ENCODE measurements at regions not wholly inside any gene's neighbourhood (a gene's known extent, or its start where the extent isn't known, plus 50 kb on each side); places are given as distances from the start of the nearest gene placed in this dataset.

DNA sequence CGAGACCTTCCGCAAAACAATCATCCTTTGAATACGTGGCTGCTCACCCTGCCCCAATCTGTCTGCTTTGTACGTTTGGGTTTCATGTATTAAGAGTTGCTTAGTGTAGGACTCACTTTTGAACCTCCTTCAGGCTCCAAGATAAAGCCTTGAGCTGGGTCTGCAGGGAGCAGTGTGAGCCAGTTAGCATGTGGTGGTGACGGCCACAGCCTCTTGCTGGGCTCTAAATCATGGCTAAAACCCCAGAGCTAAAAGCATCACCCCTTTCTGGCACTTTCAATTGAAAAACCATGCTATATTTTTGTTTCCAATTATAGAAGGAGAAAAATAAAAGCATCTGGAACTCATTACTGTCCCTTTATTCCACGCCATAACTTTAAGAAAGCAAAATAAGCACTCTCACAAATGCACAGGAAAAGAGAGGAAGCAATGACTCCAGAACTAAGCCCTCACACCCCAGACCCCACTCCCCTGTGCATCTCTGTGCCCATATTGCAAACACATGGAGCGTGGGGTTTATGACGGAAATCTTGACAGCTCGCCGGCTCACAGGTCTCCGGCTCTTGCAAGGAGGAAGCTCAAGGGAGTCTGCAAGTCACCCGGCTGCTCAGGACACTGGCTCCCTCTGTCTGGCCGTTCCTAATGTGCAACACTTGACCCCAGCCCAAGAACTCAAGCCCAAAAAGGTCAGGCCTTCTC is 135.5 kb downstream of the MIS18A start:
- Histone ChIP-seq H2BK20ac (ENCODE audit: low read depth, low read length, poor library complexity, severe bottlenecking) (no peak overlapping the region), H3K23ac (ENCODE audit: insufficient read length, low read depth, low read length) (no peak overlapping the region), H3K4ac (ENCODE audit: low read depth, low read length) (no peak overlapping the region), H2BK12ac (ENCODE audit: insufficient read length, low read depth, low read length) (no peak overlapping the region), H3K4me2 (ENCODE audit: insufficient read depth, insufficient read length, low read length) (no peak overlapping the region), H3K27ac (ENCODE audit: insufficient read length, low read depth, low read length) (no peak overlapping the region), H4K5ac (ENCODE audit: insufficient read length, low read depth, low read length) (no peak overlapping the region), H3K9ac (ENCODE audit: extremely low read depth, insufficient read length, low read length) (no peak overlapping the region), H3K9me3 (ENCODE audit: control insufficient read depth, low read depth, low read length) (no peaks in the 10 kb centered on the region), H3K79me2 (ENCODE audit: insufficient read depth, low read length) (no peaks in the 10 kb centered on the region), H3K18ac (ENCODE audit: insufficient read length, low read depth, low read length) (no peak overlapping the region), H3K14ac (ENCODE audit: insufficient read depth, low read length) (peak overlapping the region; percentile 21; the same call in 1 of the 2 replicates), H4K91ac (ENCODE audit: insufficient read length, low read depth, low read length) (no peak overlapping the region), H4K20me1 (ENCODE audit: control insufficient read depth, insufficient read depth, insufficient read length) (no peaks in the 10 kb centered on the region), H3K23me2 (ENCODE audit: insufficient read length, low read depth, low read length, poor library complexity, severe bottlenecking) (no peaks in the 10 kb centered on the region), H3K27me3 (ENCODE audit: insufficient read depth, low read length) (no peaks in the 10 kb centered on the region), H3T11ph (ENCODE audit: low read length) (no peak overlapping the region), H2AK5ac (ENCODE audit: insufficient read length, low read length) (no peak overlapping the region), H2BK120ac (ENCODE audit: low read depth, low read length, poor library complexity, severe bottlenecking) (no peak overlapping the region), H2AFZ (ENCODE audit: low read length) (no peak overlapping the region), H4K8ac (replicated peaks; ENCODE audit: insufficient read length, low read depth, low read length) (no peak overlapping the region), H2BK5ac (ENCODE audit: insufficient read length, low read length) (no peak overlapping the region), H2BK15ac (ENCODE audit: low read depth, low read length) (no peak overlapping the region), H3K56ac (ENCODE audit: insufficient read length, low read depth, low read length) (no peak overlapping the region), H3K79me1 (ENCODE audit: insufficient read depth, low read depth, low read length, poor library complexity, severe bottlenecking) (no peaks in the 10 kb centered on the region), H3K4me1 (ENCODE audit: insufficient read depth, low read length) (no peaks in the 10 kb centered on the region)
- Mint-ChIP-seq H3K36me3 (ENCODE audit: insufficient read depth in 1 of 3, low read depth in 3 of 3) (peaks cover 0 to 6% (median 0%) of the 10 kb centered on the region in 3 experiments; a peak in 1 of 7 replicates), H3K27ac (no peak overlapping the region), H3K4me3 (no peak overlapping the region), H3K9me3 (peaks cover 5 to 6% of the 10 kb centered on the region in 2 experiments; a peak in 4 of 5 replicates), H3K27me3 (ENCODE audit: low read depth) (no peaks in the 10 kb centered on the region; the same call in 1 of the 2 replicates), H3K4me1 (peaks cover 12 to 16% of the 10 kb centered on the region in 2 experiments)
- WGBS (ENCODE audit: extremely low coverage, insufficient read length, low lambda C conversion rate) = no CpG with 5 or more reads among the region's 13 CpGs
- TF ChIP-seq, protein P1, sequence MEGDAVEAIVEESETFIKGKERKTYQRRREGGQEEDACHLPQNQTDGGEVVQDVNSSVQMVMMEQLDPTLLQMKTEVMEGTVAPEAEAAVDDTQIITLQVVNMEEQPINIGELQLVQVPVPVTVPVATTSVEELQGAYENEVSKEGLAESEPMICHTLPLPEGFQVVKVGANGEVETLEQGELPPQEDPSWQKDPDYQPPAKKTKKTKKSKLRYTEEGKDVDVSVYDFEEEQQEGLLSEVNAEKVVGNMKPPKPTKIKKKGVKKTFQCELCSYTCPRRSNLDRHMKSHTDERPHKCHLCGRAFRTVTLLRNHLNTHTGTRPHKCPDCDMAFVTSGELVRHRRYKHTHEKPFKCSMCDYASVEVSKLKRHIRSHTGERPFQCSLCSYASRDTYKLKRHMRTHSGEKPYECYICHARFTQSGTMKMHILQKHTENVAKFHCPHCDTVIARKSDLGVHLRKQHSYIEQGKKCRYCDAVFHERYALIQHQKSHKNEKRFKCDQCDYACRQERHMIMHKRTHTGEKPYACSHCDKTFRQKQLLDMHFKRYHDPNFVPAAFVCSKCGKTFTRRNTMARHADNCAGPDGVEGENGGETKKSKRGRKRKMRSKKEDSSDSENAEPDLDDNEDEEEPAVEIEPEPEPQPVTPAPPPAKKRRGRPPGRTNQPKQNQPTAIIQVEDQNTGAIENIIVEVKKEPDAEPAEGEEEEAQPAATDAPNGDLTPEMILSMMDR (conservative IDR thresholded peaks at IDR 0.05) = peak; percentile 23; the same call in 1 of the 3 replicates
- peak; percentile 43 for DNase-seq
